ENCODE measurements at regions not wholly inside any gene's neighbourhood (a gene's known extent, or its start where the extent isn't known, plus 50 kb on each side); places are given as distances from the start of the nearest gene placed in this dataset.

DNA sequence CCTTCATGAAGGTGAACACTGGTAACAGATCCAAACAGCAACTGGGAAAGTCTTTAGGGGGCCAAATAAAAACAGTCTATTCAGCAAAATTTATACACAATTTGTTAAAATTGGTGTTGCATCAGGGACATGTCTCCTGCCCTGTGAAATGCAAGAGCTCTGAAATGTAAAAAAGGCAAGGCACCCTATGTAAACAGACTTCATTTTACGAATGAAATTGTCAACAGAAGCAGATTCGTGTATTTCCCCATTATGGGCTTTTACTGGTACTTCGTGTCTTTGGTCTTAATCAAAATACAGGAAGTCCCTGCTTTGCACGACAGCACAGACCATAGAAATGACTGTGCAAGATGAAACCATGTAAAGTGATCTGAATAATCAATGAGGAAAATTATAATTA lies 127.3 kb upstream of the THBS1 start:
- TF ChIP-seq, protein P1, sequence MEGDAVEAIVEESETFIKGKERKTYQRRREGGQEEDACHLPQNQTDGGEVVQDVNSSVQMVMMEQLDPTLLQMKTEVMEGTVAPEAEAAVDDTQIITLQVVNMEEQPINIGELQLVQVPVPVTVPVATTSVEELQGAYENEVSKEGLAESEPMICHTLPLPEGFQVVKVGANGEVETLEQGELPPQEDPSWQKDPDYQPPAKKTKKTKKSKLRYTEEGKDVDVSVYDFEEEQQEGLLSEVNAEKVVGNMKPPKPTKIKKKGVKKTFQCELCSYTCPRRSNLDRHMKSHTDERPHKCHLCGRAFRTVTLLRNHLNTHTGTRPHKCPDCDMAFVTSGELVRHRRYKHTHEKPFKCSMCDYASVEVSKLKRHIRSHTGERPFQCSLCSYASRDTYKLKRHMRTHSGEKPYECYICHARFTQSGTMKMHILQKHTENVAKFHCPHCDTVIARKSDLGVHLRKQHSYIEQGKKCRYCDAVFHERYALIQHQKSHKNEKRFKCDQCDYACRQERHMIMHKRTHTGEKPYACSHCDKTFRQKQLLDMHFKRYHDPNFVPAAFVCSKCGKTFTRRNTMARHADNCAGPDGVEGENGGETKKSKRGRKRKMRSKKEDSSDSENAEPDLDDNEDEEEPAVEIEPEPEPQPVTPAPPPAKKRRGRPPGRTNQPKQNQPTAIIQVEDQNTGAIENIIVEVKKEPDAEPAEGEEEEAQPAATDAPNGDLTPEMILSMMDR (IDR thresholded peaks at IDR 0.05; ENCODE audit: unreplicated experiment in 3 of 3): no peak
- Mint-ChIP-seq H3K4me3 (no peak overlapping the region), H3K4me1 (peaks cover 50% of the 10 kb centered on the region), H3K36me3 (ENCODE audit: low read depth) (no peaks in the 10 kb centered on the region), H3K27ac (peak overlapping the region in 1 of 3 experiments; percentile 5), H3K9me3 (no peaks in the 10 kb centered on the region), H3K27me3 (ENCODE audit: low read depth) (no peaks in the 10 kb centered on the region)

DNA sequence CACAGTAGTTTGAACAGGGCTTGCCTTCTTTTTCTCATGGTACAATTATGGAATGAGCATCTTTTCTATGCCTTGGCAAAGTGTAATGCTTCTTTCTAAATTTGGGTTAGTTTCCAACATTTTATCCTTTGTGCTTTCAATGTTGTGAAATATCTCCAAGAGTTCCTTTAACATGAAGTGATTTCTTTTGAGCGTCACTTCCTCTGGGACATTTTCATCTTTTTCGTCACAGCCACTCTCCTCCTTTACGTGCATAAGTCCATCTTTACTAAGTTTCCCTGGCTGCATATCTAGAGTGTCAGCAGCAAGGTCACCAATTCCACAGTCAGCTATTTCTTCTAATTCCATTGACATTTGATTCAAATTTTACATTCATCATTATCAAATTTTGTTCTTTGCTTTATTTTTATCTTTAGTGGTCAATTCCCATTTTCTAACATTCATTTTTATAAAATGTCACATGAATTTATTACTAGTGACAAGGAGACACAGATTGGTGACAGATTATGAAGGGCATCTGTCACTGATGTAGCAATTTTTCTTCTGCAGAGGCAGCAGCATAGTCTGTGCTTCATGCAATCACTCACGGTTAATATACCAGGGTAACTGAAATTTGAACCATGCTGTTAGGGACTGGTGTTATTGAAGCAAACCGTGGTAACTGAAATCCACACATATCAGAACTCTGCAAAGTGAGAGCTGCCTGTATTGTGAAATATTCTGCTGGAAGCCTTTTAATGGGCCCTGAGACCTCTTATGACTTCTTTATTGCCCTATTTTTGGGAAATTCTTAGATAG lies 126.5 kb upstream of the THBS1 start:
- Mint-ChIP-seq H3K9me3 (no peaks in the 10 kb centered on the region), H3K27me3 (ENCODE audit: low read depth) (no peaks in the 10 kb centered on the region), H3K4me3 (no peak overlapping the region), H3K27ac (peak overlapping the region; percentile 69 to 85 (median 81)), H3K4me1 (peaks cover 50% of the 10 kb centered on the region), H3K36me3 (ENCODE audit: low read depth) (no peaks in the 10 kb centered on the region)
- TF ChIP-seq, protein P1 (IDR thresholded peaks at IDR 0.05; ENCODE audit: unreplicated experiment in 3 of 3): no peak

DNA sequence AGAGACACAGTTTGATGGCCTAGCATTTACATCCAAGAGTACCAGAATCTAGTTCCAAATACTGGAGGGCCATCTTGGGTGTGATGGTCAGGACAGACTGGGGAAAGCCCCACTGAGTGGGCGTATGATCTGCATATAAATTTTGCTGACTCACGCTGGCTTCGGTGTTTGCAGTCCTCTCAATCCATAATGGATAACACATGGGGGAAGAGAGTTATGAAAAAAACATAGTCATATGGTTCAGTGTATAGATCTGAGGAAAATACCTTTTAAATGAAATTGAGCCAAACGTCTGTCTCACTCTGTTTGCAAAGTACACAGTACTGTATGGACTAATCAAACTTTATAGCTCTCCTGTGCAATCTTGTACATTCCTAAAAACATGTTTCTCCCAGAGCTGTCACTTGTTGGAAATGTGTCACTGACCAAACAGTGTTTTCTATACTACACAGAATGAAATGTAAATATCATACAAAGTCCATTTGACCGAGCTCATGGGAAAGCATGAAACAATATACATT lies 125.3 kb upstream of the THBS1 start:
- Mint-ChIP-seq H3K36me3 (ENCODE audit: low read depth) (no peaks in the 10 kb centered on the region), H3K27me3 (ENCODE audit: low read depth) (no peaks in the 10 kb centered on the region), H3K4me1 (peaks cover 43% of the 10 kb centered on the region), H3K4me3 (no peak overlapping the region), H3K27ac (peak overlapping the region; percentile 69 to 85 (median 81)), H3K9me3 (no peaks in the 10 kb centered on the region)
- TF ChIP-seq, protein P1 (IDR thresholded peaks at IDR 0.05; ENCODE audit: unreplicated experiment in 3 of 3): no peak

DNA sequence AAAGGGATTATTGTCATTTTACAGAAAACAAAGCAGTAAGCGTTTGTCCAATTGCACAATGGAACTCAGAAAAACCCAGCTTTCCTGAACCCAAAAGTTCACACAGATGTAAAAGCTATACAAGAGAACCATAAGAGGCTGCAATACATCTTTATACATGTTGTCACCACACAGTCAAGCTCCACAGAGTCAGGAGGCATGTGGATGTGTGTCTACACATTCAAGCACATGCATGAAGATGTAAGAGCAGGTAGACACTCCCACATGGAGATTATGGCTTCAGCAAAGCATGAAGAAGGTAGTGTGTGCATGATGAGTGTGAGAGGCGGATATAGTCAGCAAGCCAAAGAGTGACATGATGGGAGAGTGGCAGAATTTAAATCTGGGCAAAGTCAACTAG lies 124.7 kb upstream of the THBS1 start:
- H3K27me3 Mint-ChIP-seq (ENCODE audit: low read depth): peaks cover 4% of the 10 kb centered on the region
- H3K4me1 Mint-ChIP-seq: peaks cover 43% of the 10 kb centered on the region
- H3K4me3 Mint-ChIP-seq: no peak overlapping the region
- TF ChIP-seq, protein P1 (IDR thresholded peaks at IDR 0.05; ENCODE audit: unreplicated experiment in 3 of 3): no peak
- no peaks in the 10 kb centered on the region for H3K36me3 Mint-ChIP-seq (ENCODE audit: low read depth)
- H3K9me3 Mint-ChIP-seq: no peaks in the 10 kb centered on the region
- H3K27ac Mint-ChIP-seq: peak overlapping the region; percentile 69 to 85 (median 81)

DNA sequence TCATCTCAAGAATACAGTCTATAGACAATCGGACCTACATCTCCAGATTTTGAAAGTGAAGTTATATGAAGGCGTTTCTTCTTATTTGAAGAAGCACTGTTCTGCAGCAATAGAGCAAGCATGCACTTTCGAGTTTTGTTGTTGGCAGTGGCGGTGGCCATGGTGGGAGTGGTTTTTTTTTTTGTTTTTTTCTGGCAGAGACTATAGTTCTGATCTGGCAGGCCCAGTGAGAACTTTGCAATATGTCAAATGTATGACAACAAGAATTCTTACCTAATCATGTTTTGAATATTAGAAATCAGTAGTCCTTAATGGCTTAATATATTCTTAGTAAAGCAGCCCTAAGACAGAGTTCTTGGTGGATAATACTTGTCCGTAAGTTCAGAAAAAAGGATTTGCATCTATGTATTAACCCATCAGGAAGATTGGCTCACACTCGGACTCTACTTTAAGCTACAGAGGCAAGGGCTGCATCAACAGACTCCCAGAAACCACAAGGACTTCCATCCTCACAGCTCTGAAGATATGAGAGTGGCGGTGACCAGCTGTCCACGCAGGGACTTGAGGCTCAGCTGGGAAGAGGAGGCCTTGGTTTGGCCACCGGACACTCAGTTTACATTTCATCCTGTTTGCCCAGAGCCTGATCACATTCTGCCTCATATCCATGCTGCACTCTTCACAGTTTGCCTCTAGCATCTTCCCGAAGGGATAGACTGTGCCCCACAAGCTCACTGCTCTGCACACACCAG lies 124.1 kb upstream of the THBS1 start:
- no peak overlapping the region for H3K4me3 Mint-ChIP-seq
- peaks cover 43% of the 10 kb centered on the region for H3K4me1 Mint-ChIP-seq
- H3K9me3 Mint-ChIP-seq: no peaks in the 10 kb centered on the region
- TF ChIP-seq, protein P1 (IDR thresholded peaks at IDR 0.05; ENCODE audit: unreplicated experiment in 3 of 3): no peak
- peak overlapping the region; percentile 69 to 85 (median 81) for H3K27ac Mint-ChIP-seq
- H3K27me3 Mint-ChIP-seq (ENCODE audit: low read depth): peaks cover 5% of the 10 kb centered on the region
- H3K36me3 Mint-ChIP-seq (ENCODE audit: low read depth): no peaks in the 10 kb centered on the region
